Spleen (tissue), 7 donors: ENCODE measurements at regions not wholly inside any gene's neighbourhood (a gene's known extent, or its start where the extent isn't known, plus 50 kb on each side); places are given as distances from the start of the nearest gene placed in this dataset.
"Not testable (repeated sequence)": the region's sequence is repeated elsewhere in the genome, so short reads cannot be mapped to it uniquely, and the experiment has no call there.

Experiments used
- CTCF ChIP-seq, 11 experiments: fragments of 200-600 bp in 7 of 11; fragments of 450-650 bp in 4 of 11; sonication (generic) in 4 of 11; IDR thresholded peaks in 8 of 11; conservative IDR thresholded peaks in 3 of 11; 1 replicate in 7 of 11; 2 replicates in 4 of 11; pipeline versions ENCODE4 v1.4.0 to v1.8.0; 2016 to 2021; ENCODE audit warnings: antibody characterized with exemption in 11 of 11, inconsistent platforms in 4 of 11, mild to moderate bottlenecking in 1 of 11
- POLR2A ChIP-seq, 3 donors: fragments of 450-650 bp; IDR thresholded peaks; one replicate each; pipeline ENCODE4 v1.5.1; 2017; ENCODE audit warnings: antibody characterized with exemption in 3 of 3, mild to moderate bottlenecking in 1 of 3
- POLR2AphosphoS5 ChIP-seq, 3 donors: sonication (generic); formaldehyde crosslinking; IDR thresholded peaks; one replicate each; pipeline ENCODE4 v1.5.1; 2017; ENCODE audit warnings: antibody characterized with exemption in 3 of 3
- donor health status: DM: no; HTN: no; CAD: no; lungs with moderate emphysema.
- donor health status: DM: no; HTN: no; CAD: no.
- donor health status: DM: no; HTN: no; CAD: no.

GRCh38 chr6:169913745-169914144 is 162.3 kb downstream of the ERMARD start:
- not testable (repeated sequence) for TF ChIP-seq CTCF (IDR thresholded peaks at IDR 0.05 in 8 of 11, conservative IDR thresholded peaks at IDR 0.05 in 3 of 11); POLR2A (IDR thresholded peaks at IDR 0.05); POLR2AphosphoS5 (IDR thresholded peaks at IDR 0.05)
